ENCODE measurements at regions not wholly inside any gene's neighbourhood (a gene's known extent, or its start where the extent isn't known, plus 50 kb on each side); places are given as distances from the start of the nearest gene placed in this dataset.
"Not testable (repeated sequence)": the region's sequence is repeated elsewhere in the genome, so short reads cannot be mapped to it uniquely, and the experiment has no call there.

GRCh38 chr6:15770347-15771143 lies 107.7 kb upstream of the DTNBP1 start:
- DNase-seq (ENCODE audit: low spot score): no peak

GRCh38 chr6:15769511-15770018 lies 106.7 kb upstream of the DTNBP1 start:
- DNase-seq (ENCODE audit: low spot score): no peak

DNA sequence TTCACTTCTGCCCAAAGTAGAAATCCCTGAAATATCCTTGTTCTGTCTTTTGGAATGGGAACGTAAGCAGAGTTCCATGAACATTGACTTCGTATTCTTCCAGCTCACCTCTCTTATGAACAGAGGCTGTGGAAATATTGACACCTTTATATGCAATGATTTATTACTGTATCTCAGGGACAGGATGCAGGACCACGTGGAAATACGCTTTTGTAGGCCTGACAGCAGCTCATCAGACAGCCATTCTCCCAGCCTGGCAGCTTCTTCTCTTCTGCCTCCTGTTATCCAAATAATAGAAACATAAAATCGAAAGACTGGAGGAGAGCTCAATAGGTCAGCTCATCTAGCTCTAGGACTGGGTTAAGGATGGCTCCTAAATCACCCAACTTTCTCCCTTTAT lies 106.2 kb upstream of the DTNBP1 start:
- no peak for DNase-seq (ENCODE audit: low spot score)

DNA sequence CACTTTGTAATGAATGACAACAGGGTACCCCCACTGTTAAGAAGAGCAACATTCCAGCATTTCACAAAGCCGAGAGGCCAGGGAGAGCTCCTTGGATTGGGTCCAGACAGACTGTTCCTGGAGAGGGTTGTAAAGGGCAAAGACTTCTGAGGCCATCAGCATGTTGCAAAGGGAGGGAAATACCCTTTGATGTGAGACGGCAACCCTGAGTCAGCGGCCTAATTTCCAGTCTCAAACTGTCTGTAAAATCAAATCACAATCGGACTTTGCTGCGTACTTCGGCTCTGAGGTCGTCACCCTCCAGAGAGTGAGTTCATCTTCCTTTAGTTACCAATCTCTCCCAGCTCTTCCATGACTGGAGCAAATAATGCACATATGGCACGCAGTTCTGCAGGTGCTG lies 101.0 kb upstream of the DTNBP1 start:
- no peak for DNase-seq (ENCODE audit: low spot score)

DNA sequence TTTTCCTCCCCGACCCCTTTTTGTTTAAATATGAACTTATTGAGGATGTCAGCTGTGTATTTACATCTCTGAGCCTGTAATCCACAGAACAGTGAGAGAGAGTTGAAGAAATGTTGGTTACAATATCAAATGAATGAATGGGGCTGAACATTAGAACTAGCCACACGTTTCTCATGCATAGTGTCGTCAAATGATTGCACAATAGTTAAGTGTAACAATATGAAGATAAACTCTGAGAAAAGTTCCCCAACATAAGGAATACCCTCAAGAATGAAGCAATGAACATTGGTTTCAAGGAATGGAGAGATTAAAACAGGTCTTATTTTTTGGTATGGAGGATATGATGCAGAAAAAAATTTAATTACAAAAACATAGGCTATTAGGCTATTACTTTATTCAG lies 100.5 kb upstream of the DTNBP1 start:
- DNase-seq (ENCODE audit: low spot score): no peak

- DNase-seq (ENCODE audit: low spot score): no peak
Observed at GRCh38 chr6:15761045-15761502, 98.2 kb upstream of the DTNBP1 start.

GRCh38 chr6:15758631-15759215 lies 95.9 kb upstream of the DTNBP1 start:
- DNase-seq (ENCODE audit: low spot score): no peak

GRCh38 chr6:15755526-15755925 lies 92.7 kb upstream of the DTNBP1 start:
- no peak for DNase-seq (ENCODE audit: low spot score)

DNA sequence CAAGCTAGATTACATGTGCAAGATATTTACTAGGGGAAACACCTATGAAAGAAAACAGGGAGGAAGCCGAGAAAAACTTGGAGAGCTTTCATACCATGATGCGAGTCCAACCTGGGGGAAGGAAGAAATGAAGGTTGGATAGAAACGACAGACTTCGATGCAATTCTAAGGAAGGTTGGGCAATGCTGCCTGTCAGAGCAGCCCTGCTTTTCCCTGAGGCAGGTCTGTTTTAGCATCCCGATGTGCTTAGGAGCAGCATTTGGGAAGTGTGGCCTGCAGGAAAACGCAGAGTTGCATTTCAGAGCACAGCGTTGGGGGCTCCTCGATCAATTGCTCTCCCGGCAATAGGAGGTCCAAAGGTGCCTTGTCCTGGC lies 91.9 kb upstream of the DTNBP1 start:
- no peak for DNase-seq (ENCODE audit: low spot score)

DNA sequence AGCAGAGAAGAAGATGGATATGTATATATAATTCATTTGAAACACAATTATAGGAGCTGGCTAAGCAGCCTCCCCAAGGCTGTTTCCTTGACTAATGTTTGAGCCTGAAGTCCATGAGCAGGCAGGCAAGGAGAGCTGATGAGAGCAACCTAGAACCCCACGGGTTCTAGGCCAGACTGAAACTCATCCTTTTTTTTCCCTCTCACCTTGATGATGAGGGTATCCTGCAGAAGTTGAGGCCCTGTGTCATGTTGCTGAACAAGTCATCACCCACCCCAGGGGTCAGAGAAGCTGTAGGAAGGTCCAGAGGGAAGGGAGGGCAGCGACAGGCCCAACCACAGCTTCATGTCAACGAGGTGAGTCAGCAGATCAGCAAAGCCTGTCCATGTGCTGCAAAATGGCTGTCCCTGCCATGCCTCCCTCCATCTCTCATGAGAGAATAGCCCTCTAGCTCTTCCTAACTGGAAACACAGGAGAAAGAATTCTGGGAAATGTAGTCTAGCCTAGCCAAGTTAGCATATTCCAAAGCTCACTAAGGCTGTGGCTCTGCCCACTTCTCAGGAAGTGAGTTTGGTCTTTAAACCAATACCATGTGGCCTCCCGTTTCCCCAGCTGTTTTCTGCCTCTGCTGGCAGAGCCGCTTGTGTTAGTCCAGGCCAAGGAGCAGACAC lies 91.3 kb upstream of the DTNBP1 start:
- no peak for DNase-seq (ENCODE audit: low spot score)

- DNase-seq (ENCODE audit: low spot score): no peak
Observed at GRCh38 chr6:15752820-15753219, 90.0 kb upstream of the DTNBP1 start.

- DNase-seq (ENCODE audit: low spot score): no peak
Observed at GRCh38 chr6:15751721-15752350, 89.0 kb upstream of the DTNBP1 start.

- no peak for DNase-seq (ENCODE audit: low spot score)
Observed at GRCh38 chr6:15748341-15748740, 85.5 kb upstream of the DTNBP1 start.

DNA sequence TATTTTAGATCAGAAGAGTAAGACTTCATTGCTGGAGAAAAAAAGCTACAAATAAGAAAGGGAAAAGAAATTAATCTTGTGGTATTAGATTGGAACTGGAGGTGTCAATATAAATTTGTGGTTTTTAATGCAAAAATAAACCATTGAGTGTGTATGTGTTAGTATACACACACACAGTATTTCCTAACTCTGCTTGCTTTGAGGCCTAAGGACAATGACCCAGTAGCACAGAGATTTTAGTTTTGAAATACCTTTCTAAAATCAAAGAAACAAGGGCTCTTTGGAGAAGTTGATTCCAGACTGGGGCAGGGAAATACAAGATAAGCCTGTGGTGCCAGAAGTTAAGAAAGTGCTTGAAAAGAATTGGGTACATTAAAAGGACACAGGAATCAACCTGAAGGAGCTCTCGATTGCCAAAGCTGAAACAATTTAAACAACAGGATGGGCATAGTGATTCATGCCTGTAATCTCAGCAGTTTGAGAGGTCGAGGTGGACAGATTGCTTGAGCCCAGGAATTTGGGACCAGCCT lies 84.6 kb upstream of the DTNBP1 start:
- DNase-seq (ENCODE audit: low spot score): no peak

DNA sequence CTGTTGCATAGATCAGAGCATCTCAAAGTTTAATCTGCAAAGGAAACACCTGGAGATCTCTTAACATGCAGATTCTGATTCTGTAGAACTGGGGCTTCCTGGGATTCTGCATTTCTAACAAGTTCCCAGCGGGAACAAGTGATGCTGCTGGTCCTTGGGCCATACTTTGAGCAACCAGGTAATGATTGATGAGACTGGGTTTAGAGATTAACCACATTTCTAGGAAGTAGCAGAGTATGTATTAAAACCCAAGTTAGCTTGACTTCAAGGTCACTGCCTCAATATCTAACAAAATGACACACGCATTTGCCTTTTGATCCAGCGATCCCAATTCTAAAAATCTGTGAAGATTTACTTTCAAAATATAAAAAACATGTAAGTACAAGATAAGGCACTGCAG lies 83.0 kb upstream of the DTNBP1 start:
- DNase-seq (ENCODE audit: low spot score): no peak

GRCh38 chr6:15744818-15745402 lies 82.1 kb upstream of the DTNBP1 start:
- no peak for DNase-seq (ENCODE audit: low spot score)

DNA sequence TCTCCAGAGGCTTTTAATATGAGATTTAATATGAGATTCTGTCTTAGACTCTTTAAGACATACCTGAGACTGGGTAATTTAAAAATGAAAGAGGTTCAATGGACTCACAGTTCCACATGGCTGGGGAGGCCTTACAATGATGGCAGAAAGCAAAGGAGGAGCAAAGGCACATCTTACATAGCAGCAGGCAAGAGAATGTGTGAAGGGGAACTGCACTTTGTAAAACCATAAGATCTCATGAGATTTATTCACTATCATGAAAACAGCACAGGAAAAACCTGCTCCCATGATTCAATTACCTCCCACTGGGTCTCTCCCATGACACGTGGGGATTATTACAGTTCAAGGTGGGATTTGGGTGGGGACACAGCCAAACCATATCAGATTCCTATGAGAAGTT lies 79.2 kb upstream of the DTNBP1 start:
- not testable (repeated sequence) for DNase-seq (ENCODE audit: low spot score)

- no peak for DNase-seq (ENCODE audit: low spot score)
Observed at GRCh38 chr6:15741405-15741804, 78.6 kb upstream of the DTNBP1 start.

DNA sequence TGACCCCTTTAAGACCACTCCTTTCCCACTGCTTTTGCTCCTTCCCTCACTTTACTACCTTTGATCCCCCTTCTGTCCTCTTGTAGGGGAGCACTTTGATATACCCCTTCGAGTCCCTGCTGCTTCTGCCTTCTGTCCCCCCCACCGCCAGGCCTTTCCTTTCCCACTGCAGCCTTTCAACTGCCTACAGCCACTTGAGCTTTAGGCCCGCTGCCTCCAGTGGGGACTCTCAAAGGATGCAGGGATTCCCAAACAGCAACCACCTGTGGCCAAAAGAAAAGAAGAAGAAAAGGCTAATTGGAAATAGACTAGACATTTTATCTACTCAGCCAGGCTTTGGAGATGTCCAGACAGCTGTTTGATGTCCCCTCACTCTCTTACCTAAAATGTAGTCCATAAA lies 77.0 kb upstream of the DTNBP1 start:
- no peak for DNase-seq (ENCODE audit: low spot score)

- no peak for DNase-seq (ENCODE audit: low spot score)
Observed at GRCh38 chr6:15739353-15739752, 76.5 kb upstream of the DTNBP1 start.

GRCh38 chr6:15738195-15738594 lies 75.4 kb upstream of the DTNBP1 start:
- DNase-seq (ENCODE audit: low spot score): not testable (repeated sequence)

- DNase-seq (ENCODE audit: low spot score): no peak
Observed at GRCh38 chr6:15736297-15736696, 73.5 kb upstream of the DTNBP1 start.
